Hippocampal formation (tissue), 2 donors: ENCODE measurements at regions not wholly inside any gene's neighbourhood (a gene's known extent, or its start where the extent isn't known, plus 50 kb on each side); places are given as distances from the start of the nearest gene placed in this dataset.

Experiments used
- DNase-seq, 2 donors: peaks; one replicate each; lab custom pipeline; 2025; lab: John Stamatoyannopoulos, UW

GRCh38 chr13:42658019-42658418, 84.1 kb downstream of the TNFSF11 start:
- DNase-seq, result no peak

- DNase-seq, result no peak
Measured at GRCh38 chr13:42660333-42660965, 86.5 kb downstream of the TNFSF11 start.

- DNase-seq, result no peak
Measured at GRCh38 chr13:42667638-42668037, 93.7 kb downstream of the TNFSF11 start.

GRCh38 chr13:42671502-42671901, 97.5 kb downstream of the TNFSF11 start:
- no peak for DNase-seq

GRCh38 chr13:42673677-42674076, 99.7 kb downstream of the TNFSF11 start:
- DNase-seq, result no peak

- no peak for DNase-seq
Measured at GRCh38 chr13:42680748-42681147, 100.6 kb upstream of the FAM216B start.

GRCh38 chr13:42681326-42682100, 99.9 kb upstream of the FAM216B start:
- peak in 1 of 2 donors; percentile 38 for DNase-seq

- no peak for DNase-seq
Measured at GRCh38 chr13:42684226-42684625, 97.2 kb upstream of the FAM216B start.

- no peak for DNase-seq
Measured at GRCh38 chr13:42685751-42686150, 95.6 kb upstream of the FAM216B start.

- DNase-seq, result no peak
Measured at GRCh38 chr13:42686165-42686564, 95.2 kb upstream of the FAM216B start.

GRCh38 chr13:42688821-42689220, 92.6 kb upstream of the FAM216B start:
- DNase-seq, result no peak

GRCh38 chr13:42696191-42696590, 85.2 kb upstream of the FAM216B start:
- DNase-seq, result no peak

GRCh38 chr13:42699912-42700311, 81.5 kb upstream of the FAM216B start:
- DNase-seq, result no peak

- no peak for DNase-seq
Measured at GRCh38 chr13:42702716-42703115, 78.7 kb upstream of the FAM216B start.

- DNase-seq, result no peak
Measured at GRCh38 chr13:42703740-42704139, 77.6 kb upstream of the FAM216B start.

- DNase-seq, result no peak
Measured at GRCh38 chr13:42706286-42706685, 75.1 kb upstream of the FAM216B start.

- DNase-seq, result no peak
Measured at GRCh38 chr13:42707048-42707447, 74.3 kb upstream of the FAM216B start.

GRCh38 chr13:42707586-42707985, 73.8 kb upstream of the FAM216B start:
- DNase-seq, result no peak

GRCh38 chr13:42708391-42708790, 73.0 kb upstream of the FAM216B start:
- DNase-seq, result no peak

GRCh38 chr13:42709276-42709675, 72.1 kb upstream of the FAM216B start:
- DNase-seq, result no peak

GRCh38 chr13:42715909-42716308, 65.5 kb upstream of the FAM216B start:
- no peak for DNase-seq

- DNase-seq, result no peak
Measured at GRCh38 chr13:42717176-42717575, 64.2 kb upstream of the FAM216B start.

- DNase-seq, result no peak
Measured at GRCh38 chr13:42720113-42720857, 61.1 kb upstream of the FAM216B start.
